IPS-NIHi7 (cell line): ENCODE measurements at regions not wholly inside any gene's neighbourhood (a gene's known extent, or its start where the extent isn't known, plus 50 kb on each side); places are given as distances from the start of the nearest gene placed in this dataset.

Experiments
- DNase-seq: peaks from one replicate; pipeline ENCODE4 v3.0.0; 2012; ENCODE audit warnings: mixed read lengths; ENCODE audit errors: extremely low spot score

DNA sequence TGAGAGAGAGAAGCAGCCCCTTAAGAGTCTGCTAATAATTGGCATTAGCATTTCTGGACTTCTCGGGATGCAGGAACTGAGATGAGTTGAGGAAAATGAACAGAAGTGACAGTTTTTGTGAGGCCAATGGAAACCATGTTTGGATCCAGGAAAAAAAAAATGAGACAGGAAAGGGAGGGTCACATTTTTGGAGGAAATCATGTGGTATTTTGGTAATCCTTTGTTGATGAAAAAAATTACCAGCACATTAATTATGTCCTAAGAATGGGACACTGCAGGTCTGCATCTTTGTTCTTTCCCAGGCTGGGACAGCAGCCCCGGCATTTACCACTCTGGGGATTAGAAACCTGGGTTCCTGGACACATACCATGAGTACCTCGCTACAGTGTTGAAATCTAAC lies 109.9 kb upstream of the ZFHX3 start:
- no peak for DNase-seq

DNA sequence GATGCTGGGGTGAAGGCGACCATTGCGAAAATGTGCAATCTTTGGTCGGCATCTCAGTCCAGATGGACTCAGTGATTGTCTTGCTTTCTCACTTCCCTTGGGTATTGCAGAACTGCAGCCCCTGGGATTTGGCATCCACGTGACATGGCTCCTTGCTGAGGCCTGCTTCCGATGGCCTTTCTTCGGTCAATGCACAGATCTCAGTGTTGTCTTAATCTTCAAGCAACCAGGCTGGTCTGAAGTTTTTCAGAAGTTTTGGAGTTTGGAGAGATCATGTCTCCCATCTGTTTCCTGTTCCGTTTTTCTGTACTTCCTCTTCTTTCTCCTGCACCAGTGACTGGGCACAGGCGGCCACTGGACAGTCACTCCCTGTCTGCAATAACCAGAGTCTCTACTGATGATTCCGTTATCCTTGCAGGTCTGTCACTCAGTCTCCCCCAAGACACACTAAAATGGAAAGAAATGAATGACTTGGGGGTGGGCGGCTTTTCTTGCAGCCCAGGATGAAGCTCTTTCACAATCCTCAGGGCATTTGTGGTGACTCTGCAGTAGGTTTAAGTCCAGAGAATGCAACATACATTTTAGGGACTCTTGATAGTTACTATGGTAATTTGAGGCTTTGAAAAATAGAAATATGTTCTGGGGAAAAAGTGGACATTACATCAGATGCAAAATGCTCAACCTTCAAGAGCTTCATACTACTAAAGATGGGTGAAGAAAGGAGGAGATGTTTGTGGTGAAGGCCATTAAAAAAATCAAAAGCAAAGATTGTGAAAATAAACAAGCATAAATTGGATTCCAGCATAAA lies 106.3 kb upstream of the ZFHX3 start:
- DNase-seq = no peak

DNA sequence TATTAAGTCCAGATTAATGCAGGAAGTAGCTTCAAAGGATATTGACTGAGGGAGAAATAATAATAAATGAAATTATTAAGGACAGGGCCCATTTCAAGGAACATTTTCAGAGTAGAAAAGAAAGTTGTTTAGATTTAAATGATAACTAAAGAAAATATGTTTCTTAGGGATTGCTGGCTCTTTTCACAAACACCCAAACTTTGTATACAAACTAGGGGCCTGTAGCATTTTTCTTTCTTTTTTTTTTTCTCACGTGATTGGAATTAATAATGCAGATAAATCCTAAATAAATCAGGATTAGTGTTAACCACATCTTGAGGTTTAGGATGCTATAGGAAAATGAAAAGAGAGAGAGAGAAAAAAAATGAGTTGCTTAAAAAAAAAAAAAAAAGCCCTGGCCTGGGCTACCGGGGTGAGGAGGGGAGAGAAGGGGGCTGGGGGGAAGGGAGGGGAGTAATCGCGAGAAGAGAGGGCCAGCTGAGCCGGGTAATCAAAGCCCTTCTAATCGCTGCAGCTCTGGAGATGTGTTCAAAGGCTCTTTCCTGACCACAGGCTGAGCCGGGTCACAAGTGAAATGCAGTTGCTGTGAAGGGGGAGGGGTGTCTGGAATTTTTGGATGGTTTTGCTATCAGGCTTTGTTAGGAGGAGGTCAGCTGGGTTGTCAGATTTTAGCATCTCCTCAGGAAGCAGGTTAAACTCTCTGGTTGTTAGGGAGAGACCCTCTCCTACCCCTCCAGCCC lies 104.6 kb upstream of the ZFHX3 start:
- peak; percentile 79 for DNase-seq

DNA sequence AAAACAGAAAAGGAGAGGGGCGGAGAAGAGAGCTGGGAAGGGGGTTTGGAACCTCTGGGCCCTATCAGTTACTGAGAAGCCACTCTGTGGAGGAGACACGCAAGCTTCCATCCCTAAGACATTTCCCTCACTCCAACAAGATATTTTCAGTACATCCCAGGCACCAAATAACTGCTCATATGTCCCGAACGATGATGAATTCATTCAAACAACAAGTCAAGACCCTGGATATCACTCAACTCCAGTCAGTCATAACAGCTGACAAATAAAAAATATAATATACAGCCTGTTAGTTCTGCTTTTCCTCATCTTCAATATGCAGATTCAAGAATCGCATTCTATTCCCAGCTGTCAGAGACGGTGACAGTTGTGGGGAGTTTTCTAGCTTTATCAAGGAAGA lies 104.0 kb upstream of the ZFHX3 start:
- DNase-seq = no peak

DNA sequence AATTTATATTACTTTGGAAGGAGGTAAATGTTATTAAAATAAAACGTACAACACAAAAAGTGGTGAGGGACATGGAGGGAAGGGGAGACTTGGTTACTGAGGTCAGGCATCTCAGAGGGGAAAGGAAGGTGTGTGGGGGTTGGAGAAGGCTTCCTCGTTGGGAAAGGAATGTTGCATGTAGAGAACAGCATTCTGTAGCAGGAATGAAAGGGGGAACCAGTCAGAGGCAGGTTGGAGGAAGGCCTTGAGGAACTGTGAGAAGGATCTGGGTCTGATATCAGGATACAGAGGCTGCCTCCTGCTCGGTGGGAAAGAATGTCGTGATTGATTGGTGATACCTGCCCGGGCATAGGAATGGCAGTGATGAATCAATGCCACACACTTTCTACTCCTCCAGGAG lies 103.3 kb upstream of the ZFHX3 start:
- peak; percentile 46 for DNase-seq

DNA sequence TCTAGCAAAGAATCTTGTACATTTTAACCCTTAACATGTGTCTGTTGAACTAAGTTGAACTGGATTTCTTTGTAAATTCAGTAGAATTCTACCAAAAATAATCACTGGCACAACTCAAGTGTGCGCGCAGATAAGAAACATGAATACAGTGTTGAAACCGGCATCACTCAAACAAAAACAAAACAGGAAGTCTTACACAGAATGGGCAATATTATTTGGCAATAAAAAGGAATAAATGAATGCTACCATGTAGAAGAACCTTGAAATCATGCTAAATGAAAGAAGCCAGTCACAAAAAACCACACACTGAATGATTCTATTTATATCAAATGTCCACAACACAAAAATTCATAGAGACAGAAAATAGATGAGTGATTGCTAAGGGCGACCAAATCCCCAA lies 102.9 kb upstream of the ZFHX3 start:
- no peak for DNase-seq

DNA sequence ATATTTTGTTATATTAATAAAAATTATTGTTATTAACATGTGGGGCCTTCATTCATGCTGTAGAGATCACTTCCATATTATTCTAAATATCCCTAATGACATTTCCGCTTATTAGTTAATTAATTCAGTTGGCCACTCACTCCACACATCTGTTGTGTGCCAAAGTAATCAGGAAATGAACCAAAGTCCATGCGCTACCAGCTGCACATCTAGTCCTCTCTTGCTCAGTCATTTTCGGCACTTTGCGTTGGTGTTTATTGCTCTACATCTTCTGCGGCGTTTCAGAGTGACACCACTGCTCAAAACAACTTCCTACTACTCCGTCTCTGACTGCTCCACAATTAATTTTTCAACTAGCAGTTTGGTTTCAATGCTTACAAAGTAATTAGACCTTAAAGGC lies 101.4 kb upstream of the ZFHX3 start:
- DNase-seq = no peak

DNA sequence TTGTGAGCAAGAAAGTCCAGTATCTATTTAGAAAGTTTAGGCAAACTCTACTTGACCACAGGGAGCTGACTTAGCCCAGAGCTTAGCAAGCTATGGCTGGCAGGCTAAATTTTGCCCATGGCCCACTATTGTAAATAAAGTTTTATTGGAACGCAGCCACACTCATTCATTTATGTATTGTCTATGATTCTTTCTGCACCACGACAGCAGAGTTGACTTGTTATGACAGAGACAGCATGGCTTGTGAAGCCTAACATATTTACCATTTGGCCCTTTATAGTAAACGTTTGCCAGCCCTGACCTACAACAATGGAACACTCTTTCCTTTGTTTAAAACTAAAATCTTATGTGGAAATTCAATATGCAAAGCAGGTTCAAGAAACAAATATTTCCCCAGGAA lies 100.0 kb upstream of the ZFHX3 start:
- DNase-seq = no peak

DNA sequence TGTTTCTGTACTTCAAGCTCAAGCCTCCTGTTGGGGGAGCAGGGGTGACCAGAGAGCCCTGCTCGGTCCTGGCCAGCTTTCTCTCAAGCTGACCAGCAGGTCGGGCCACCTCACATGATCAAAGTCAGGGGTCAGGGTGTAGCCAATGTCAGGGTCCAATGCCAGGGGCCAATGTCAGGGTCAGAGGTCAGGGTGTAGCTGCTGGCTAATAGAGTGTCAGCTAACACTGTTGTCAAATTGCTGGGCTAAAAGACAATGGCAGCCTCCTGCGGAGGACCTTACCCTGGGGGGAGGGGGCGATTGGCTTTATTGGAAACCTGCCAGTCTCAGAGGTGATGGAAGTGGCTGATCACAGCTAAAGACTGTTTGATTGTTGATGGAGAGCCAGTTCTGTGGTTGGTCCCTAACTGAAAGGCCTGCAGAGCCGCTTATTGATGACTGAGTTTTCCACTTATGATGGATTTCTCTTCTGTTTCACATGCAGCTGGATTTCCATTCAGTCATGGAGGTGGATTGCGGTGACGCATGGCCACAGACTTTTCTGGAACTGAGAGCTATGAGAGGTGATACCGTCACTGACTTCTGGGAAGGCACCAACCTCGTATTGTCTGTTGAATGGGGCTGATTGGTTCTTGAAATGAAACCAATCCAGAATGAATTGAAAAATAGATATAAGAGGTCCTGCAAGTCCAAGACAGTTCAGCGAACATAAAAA lies 97.4 kb upstream of the ZFHX3 start:
- no peak for DNase-seq

DNA sequence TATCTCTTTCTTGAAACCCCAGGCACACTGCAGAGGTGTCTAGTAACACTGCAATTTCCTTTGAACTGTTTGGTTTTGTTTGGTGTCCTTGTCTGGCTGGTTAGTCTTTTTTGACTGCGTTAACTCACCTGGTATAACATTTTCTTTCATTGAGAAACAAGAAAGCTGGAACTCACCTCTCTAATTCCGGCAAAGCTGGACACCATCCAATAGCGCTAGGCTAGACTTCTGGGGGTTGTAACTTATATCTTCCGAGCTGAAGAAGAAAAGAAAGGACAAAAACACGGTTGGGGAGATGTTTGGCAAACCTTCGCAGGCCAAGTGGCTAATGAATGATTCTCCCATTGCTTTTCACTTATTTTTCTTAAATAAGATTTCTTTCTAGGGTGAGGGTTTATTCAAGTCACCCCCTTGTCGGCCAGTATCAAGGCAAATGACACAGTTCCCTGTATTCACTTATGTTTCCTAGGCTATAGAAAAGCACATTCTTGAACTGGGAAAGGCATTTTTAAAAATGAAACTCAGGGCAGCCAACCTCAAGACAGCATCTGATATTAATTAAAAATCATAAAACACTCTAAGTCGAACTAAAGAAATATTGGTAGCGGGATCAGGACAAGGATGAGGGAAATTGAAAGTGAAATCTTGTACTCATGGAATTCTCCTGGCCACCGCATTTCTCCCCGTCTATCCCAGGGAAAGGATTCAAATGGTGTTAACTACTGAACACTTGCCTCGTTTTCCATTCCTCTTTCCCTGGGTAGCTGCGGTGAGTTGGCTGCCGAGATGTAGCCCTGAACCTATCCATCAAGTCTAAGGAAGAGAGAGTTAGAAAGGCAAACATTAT lies 95.9 kb upstream of the ZFHX3 start:
- no peak for DNase-seq

DNA sequence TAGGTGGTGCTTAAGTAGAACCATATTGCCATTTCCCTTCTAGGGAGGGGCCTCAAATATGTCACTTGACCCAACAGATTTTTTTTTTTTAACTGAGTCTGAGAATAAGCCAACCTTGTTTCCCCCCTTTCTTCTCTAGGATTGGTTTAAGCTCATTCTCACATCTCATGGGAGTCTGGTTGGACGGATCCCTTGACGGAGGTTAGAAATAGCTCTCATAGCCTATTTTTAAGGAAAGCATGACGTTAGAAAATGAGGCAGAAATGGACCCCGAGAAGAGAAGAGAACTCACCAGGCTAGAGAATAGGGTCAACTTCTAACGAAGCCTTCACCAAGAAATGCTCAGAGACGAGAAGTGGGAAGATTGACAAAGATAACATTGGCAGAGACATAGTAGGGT lies 95.1 kb upstream of the ZFHX3 start:
- no peak for DNase-seq

DNA sequence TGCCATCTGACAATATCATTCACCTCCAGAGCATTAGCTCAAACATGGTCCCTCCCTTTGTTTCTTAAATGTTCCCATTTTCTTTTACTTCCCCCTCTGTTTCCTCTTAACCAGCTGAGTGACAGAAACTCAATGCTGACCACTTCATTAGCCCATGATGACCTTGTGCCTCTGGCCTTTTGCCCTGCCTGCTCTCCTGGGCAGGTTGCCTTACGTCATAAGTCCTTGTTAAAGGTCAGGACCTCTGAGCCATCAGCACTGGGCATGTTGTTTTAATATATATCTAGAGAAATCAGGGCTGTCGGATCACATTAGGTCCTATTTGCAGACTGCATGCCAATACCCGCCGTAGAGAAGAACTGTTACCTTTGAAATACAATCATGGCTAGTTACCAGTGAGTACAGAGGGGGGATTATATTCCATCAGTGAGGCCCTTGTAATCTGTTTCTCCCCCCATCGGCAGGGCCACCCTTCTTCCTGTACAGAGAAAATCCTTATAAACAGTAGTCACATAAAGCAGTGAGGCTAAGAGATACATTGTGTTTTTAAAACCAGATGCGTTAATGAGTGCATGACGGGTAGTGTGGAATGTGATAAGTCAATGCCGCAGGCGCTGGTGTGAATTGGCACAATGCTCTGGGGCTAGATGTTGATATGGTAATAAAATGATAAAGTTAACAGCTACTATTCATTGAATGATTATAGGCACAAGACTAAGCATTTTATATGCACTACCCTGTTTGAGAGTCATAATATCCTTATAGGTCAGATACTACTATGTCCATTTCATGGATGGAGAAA lies 94.3 kb upstream of the ZFHX3 start:
- no peak for DNase-seq

DNA sequence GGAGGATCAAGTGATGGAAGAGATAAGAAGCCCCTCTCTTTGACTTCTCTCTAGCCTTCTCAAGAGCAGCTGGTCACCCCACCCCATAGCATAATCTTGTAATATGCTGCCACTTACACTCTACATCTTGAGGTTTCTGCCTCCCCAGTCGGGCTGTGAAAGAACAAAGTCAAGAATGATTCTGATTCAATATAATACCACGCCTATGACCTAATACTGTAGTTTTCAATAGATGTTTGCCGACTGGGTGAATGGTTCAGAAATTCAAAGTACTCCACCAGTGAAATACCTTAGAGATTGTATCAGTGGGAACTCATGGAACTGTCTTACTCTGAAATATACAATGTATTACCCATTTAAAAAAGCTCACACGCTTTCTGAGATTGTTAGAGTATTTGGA lies 93.0 kb upstream of the ZFHX3 start:
- DNase-seq = no peak

DNA sequence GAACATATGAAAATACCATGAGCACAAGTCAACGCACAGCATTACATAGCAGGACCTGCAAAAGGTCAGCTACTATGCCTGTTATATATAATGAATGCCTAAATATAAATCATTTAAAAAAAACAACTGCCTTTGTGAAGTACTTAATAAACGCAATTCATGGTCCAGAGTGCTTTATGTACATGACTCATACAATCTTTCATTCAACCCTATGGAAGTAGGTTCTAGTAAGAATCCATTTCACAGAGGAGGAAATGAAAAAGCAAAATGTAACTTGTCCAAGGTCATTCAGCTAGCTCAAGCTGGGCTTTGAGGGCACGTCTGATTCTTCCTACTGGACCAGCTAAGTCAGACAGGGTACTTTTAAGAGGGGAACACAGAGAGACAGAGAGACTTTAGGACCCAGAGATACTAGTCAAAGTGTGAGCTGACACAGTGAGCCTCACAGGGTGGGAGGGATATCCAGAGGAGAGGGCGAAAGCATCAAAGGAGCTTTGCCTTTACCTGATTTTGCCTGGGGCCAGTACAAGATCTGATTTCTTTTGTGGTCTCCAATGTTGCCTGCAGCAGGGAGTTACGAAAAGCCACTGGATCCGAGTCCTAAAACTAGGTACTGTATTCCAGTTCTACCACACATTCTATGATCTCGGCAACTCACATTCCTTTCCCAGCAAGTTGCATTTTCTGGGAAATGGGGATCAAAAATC lies 83.4 kb upstream of the ZFHX3 start:
- no peak for DNase-seq

DNA sequence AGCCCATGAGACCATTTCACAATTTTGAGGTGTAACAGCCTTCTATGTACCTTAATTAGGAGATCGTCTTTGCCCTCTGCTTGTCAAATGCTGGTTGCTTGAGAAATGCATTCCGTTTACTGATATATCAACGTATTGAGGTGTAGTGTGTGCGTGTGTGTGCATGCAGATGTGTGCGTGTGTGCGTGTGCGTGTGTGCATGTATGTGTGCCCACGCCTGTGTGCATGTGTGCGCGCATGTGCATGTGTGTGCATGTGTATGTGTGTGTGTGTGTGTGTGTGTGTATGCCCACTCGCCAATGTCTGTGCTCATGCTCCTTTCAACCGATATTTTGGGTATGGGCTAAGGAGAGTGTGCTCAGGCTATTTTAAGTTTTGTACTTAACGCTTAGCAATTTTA lies 81.5 kb upstream of the ZFHX3 start:
- no peak for DNase-seq

DNA sequence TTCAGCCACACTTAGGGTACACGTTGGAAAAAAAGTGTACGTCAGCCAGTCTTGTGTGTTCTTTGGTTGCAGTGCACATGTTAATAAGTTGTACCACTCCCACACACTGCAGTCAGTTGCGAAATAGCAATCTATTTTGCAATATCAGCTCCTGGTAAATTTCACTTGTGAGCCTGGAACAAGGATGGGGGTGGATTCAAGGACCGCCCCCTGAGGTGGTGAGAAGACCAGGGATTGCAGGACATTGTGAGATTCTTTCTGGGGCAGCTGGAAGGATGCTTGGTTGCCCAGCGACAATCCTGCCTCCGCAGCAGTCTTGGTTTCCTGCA lies 78.6 kb upstream of the ZFHX3 start:
- no peak for DNase-seq

DNA sequence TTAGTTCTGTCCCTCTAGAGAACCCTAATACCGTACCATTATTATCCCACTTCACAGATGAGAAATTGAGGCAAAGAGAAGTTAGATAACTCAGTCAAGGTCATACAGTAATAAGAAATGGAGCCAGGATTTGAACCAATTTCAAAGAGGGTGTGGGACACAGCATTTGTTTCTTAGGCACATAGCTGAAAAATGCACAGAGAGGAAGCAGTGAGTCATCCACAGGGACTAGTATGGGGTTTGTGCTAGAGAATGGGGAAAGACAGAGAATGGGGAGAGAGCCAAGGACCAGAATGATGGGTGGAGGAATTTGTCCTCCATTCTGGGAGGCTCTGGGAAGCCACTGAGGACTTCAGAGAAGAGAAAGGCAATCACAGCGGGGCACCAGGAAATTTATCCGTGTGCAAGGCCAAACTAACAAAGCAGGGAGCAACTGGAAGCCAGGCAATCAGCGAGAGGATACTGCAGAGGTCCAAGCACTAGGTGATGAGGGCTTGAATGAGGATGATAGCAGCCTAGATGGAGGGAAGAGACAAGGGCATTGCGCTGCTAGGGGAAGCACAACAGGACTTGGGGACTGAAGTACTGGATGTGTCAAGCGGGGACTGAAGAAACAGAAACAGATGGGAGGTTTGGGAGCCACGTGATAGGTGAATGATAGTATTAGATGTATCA lies 78.1 kb upstream of the ZFHX3 start:
- DNase-seq = no peak

DNA sequence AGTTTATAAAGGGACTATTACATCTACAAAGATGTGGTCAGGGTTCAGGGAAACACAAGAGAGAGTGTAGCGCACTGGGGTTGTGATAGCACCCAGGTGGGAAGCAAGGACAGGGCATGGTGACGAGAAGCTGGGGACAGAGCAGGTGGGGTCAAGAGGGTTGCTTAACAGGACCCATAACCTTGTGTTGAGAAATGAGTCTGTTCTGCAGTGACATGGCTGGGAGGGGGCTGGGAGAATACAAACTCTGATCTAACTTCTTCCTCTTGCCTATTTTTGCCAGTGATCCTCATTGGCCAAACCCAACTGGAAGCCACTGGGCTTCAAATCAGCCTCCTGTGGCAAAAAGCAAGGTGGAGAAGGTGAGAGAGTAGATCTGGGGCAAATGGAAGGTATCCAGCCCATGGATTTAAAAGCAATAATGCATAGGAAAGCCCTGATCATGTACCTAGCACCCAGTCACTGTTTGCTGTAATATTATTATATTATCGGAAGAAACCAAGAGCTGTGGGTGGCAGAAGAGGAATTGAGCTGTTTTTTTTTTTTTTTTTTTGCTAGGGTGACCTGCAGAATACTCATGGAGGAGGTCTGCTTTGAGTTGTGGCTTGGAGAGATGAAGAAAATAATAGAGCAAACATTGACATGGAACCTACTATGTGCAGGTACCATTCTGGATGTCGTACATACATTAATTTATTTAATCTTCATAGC lies 76.9 kb upstream of the ZFHX3 start:
- DNase-seq = no peak

DNA sequence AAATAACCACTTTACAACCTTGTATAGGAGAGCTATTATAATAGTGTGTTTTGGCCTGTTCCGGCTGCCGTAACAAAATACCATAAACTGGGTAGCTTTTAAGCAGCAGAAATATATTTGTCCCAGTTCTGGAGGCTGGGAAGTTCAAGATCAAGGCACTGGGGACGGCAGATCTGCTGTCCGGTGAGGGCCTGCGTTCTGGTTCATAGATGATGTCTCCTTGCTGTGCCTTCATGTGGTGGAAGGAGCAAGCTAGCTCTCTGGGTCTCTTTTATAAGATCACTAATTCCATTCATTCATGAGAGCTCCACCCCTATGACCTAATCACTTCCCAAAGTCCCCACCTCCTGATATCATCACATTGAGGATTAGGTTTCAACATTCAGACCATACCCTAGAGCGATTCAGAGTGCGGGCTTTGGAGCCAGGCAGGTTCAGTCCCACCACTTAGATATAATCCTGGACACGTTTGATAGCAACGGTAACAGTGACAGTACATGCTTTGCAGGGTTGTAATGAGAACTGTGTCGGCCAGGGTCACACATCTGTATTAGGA lies 76.2 kb upstream of the ZFHX3 start:
- DNase-seq = no peak
